ENCODE measurements at regions not wholly inside any gene's neighbourhood (a gene's known extent, or its start where the extent isn't known, plus 50 kb on each side); places are given as distances from the start of the nearest gene placed in this dataset.
A peak's percentile ranks its signal among the peaks of the same experiment; 100 is the strongest.

DNA sequence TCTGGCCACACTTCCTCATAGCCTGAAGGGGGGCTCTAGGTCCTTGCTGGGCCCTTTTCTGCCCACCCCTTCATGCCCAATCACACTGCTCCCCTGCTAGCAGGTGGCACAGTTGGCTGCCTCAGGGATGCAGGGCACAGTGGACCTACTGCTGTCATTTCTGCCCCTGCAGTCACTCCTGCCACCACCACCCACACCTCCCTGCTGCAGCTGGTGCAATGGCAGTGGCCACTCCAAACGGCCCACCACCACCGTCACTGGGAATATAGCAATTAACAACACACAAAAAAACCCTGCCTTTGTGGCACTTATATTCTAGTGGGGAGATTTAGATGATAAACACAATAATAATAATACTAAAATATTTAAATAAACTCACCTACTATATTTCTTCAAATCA, 162.4 kb upstream of the DUSP10 start:
- DNase-seq: no peak

DNA sequence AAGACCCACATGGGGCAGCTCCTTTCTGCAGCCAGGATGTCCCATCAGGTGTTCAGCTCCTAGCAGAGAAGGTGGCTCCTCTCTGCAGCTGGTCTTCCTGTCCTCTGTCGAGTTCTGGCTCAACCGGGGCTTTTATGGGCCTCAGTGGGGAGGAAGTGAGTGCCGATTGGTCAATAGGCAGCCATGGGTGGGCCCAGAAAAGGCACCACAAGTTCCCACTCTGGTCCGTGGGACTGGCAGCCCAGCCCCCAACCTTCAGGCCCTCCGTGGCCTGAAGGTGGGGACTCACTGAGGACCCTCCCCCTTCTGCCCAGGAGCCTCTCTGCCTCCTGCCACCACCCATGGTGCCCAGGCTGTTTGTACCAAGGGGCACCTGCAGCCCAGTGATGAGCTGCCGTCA, 161.7 kb upstream of the DUSP10 start:
- DNase-seq: no peak

DNA sequence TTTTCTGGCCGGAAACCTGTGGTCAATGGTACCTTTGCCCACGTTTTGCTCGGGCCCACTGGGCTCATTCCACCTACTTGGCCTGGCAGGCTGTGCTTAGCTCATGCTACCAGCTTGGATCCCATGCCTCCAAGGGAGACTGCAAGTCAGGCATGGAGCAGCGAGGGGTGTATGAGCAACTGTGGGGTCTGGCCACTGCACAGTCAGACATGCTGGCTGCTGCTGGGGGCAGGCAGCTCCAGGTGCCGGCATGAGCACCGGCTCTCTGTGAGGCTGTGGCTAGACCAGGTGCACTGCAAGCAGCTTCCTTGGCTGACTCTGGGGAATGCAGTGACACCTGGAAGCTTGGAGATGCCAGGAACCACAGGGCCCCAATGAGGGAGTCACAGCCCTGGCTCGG, 161.1 kb upstream of the DUSP10 start:
- no peak for DNase-seq

DNA sequence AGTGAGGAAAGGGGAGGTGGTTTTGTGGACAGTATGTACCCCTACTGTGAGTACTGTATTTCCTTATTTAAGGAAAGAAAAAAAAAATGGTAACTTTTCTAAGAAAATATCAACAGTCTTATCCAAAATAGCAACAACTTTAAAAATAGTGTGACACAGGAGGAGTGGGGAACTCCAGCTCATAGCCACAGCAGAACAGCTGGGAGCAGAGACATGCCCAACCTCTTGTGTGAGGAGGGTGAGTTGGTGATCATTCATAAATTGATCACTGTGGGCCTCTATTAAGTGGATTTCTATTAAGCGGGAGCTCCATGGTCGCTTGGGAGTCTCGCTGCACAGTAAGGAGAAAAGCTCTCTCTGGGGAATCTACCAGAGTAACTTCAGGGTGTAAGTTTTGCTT, 158.8 kb upstream of the DUSP10 start:
- no peak for DNase-seq

DNA sequence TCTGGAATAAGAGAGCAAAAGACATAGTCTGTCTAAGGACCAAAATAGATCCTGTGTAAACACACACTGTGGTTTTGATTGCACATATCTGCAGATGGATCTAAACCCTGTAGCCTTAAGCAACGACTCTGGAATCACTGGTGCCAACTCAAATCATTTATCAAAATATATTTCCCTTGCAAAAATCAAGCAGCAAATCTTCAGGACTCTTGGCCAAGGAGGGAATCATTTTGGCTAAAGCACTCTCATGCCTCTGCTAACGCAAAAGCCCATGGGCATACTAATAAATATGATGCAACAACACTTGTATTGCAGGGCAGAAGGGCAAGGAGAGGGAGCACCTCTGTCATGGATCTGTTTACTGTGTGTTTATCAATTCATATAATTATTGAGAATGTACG, 155.4 kb upstream of the DUSP10 start:
- DNase-seq: peak; percentile 52

DNA sequence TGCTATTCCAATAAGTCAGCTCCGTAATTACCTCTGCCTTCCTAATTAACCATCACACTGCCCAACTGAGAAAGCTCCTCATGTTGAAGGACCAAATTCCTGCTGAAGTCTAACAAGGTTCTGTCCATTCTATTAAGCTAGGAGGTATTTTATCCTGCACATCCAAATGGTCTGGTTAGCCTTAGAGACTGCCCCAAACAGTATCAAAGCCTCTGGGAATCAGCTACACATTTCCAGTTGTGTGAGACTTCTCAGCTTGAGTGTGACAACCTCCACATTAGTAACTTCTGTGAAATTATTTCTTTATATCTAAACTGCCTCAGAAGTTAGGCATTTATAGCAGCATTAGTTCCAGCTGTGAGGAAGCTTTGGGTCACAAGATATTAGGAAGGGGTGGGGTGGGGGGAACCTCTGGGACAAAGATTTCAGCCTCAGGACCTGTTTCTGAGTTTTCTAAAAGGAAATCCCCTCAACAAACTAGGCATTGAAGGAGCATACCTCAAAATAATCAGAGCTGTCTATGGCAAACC, 150.5 kb upstream of the DUSP10 start:
- DNase-seq: no peak

DNA sequence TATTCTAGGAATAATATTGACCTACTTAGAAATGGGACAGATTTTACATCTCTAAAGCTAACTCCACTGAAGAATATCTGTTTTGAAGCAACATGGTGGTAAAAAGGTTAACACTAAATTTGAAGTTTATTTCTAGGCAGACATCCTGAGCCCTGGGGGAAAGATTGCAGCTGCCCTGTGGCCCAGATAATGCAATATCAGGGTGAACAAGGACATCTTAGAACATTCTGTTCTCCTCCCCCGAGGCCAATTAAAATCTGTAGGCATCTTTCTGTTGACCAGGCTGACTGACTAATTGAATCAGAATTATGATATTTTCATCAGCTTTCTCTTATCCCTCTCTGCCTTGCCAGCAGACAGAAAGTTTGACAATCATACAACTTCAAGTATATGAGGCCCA, 149.8 kb upstream of the DUSP10 start:
- peak; percentile 32 for DNase-seq

DNA sequence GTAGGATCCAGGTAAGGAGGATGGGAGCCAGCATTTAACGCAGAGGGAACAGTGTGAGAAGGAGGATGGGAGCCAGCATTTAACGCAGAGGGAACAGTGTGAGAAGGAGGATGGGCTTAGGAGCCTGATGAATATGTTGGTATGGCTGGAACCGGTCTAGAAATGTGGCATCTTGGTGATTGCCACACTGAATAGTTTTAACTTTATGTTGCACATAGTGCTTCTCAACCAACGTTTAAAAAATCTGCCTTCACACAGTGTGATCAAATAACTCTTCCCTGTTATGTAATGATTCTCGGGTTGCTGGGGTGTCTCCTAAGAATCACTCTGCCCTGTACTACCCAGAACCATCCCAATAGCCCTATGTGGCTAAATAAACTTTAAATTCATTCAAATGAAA, 146.9 kb upstream of the DUSP10 start:
- no peak for DNase-seq

DNA sequence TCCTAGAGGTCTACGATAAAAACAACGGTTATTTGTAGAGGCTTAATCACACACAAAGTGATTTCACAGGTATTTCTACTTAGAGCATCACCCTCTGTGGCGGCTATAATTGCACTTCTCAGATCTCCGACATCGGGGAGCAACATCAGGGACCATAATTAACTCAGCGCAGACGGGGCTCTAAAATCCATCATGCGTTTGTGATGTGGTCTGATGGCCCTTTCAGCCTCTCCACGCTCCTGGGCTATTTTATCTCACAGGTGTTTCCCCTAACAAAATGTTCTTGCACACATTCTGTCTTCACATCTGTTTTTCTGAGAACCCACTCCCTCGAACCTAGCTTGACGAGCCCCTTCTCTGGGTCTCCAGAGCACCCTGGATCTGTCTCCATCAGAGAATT, 146.3 kb upstream of the DUSP10 start:
- DNase-seq: no peak

DNA sequence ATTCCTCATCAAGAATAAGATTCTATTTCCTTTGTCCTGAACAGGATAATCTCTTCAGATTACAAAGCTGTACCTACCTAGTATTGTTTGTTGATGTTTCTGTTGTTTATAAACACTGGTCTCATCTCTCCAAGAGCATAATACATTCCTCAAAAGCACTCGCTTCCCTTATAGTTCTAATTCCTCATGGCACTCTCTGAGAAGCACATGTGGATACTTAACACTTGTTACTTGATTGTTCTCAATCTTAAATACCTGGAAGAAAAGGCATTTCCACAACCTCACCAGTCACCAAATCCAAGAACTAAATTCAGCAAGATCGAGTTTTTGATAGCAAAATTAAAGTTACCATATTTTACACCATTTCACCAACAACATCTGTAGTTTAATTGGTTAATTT, 145.9 kb upstream of the DUSP10 start:
- no peak for DNase-seq

DNA sequence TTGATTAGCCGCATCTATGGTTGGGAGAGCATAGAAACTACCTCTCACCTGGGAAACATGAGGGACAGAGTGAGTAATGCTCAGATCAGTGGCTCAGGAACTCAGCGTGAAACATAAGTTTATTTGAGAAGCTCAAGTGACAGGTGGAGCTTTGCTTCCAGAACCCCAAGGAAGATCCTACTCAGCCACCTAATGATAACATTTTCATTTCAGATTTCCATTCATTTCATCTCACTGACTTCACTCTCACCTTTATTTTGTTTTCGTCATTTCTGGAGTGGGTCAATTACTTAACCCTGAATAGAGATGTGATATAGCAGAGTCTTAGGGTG, 145.5 kb upstream of the DUSP10 start:
- DNase-seq: no peak

DNA sequence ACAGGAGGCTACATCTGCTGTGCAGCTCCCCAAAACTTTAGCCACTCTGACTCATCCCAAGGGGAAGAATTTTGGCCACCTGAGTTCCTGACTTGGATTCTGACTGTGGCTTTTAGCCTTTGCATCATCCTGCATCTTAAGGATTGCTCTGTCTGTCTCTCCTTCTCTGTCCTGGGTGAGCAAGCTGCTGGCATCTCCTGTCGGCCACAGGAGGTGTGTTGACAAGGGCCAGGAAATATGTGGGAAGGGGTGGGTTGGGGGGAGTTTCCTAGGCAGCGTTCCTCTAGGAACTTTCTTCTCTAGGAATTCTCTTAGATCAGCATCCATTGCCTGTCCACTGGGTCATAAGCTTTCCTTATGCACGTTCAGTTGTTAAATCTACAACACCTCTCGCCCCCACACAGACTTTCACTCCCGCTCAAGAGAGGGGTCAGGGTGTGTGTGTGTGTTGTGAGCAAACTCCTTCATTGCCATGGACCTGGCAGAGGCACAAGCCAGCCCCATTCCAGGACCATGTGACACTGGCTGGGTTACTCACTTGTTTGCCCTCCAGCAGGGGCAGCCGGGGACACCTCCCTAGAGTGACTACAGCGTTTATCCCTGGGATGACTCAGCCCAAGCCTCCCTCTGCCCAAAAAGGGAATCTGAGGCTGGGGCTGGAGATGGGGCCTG, 145.0 kb upstream of the DUSP10 start:
- peak; percentile 80 for DNase-seq

DNA sequence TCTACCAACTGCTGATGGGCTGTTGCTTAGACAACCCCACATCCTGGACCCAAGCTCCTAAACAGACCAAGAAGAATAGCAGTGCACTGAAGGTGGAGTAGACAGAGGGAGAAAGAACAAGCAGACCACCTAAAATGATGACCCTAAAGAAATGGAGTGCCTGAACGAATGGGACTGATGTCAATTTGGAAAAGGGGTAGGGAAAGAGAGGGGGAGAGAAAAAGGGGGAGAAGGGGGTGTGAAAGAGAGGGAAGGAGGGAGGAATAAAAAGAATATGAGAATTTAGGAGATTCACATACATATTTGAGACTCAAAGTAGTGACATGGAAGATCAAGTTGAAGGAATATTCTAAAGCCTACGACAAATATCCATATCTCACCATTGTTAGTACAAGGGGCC, 144.4 kb upstream of the DUSP10 start:
- DNase-seq: no peak

DNA sequence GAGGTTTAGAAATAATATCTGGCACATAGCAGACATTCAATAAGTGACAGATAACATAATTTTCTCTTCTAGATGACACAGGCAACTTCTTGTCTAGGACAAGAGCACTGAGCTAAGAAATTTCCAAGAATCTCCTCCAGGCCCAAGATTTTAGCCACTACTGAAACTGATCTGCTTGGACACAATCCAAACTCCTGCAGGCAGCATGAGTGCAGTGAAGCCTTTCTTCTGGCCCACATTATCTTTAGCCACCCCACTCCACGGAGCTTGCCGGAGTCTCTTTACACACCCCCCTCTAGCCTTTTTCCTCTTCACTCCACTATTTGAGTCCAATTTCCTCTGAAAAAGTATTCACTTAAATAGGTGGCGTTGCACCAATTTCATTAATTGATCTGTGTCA, 142.9 kb upstream of the DUSP10 start:
- DNase-seq: peak; percentile 24

DNA sequence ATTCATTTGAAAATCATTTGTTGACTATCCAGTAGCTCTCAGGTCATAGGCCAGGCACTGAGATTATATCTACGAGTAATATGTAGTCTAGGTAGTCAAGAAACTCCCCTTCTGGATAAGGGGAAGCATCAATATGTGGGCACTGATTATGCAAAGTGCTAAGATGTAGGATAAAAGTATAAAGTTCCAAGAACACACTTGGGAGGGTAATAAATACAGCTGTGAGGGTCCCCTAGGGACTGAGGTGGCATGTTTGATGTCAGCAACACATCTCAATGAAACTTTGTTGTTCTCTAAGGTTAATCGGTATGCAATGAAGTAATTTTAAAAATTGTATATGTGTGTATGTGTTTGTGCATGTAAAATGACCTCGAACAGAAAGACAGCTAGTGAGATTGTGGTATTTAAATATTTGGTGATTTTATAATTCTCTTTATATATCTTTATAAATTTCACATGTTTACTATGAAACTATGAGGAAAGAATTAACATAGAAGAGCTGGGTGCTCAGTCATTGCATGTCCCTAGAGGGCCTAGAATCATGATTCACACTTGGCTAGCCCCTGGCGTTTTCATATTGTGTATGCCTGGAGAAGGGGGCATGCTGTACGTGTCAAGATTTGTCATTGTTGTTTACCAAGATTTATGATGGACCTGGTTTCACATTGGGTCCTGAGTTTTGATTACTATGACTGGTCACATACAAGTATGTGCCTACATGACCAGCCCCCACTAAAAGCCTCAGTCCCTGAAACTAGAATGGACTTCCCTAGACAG, 140.1 kb upstream of the DUSP10 start:
- no peak for DNase-seq

DNA sequence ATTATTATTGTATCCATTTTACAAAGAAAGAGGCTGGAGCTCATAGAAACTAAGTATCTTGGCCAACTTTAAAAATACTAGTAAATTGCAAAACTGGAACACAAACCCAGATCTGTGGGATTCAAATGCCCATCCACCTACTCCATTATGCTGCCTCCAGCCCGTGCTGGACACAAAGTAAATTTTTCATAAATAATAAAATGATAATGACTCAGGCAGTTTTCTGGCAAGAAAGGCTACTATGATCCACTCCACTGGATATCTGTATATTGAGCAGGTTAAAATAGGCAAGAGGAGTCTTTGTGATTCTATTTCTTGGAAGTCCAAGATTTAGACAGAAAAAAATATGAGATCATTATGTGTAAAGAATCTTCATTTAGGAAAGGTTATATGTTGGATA, 138.3 kb upstream of the DUSP10 start:
- DNase-seq: no peak

DNA sequence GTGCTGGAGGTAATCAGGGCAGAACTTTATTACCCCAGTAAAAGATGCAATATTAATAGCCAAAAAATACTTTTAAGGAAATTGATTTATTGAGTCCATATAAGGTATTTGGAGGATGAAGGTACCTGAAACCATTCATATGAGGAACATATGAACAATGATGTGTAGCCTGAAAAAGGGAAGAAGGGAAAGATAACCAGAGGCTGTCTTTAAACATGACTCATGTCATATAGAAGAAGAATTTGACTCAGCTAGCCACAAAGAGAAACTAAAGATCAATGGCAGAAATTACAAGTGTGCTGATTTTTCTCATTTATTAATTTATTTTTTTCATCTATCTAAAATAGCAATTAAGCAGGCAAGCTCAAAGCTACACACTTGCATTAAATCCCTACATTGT, 136.2 kb upstream of the DUSP10 start:
- peak; percentile 24 for DNase-seq

DNA sequence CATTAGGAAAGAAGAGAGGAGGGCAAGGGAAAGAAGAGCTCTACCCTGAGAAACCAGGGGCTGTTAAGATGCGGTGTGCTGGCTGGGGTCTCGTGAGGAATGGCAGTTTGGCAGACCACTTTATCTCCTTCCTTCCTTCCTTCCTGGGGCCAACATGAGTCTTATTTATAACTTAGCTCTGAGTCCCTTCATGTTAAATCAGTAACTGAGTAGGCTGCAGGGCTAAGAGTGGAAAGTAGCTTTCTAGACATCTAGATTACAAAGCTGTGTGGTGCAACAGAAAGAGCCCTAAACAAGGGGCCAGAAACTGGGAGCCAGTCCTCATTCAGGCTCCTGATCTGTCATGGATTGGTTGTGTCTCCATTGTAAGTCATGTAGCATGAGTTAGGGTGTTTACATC, 135.4 kb upstream of the DUSP10 start:
- no peak for DNase-seq

DNA sequence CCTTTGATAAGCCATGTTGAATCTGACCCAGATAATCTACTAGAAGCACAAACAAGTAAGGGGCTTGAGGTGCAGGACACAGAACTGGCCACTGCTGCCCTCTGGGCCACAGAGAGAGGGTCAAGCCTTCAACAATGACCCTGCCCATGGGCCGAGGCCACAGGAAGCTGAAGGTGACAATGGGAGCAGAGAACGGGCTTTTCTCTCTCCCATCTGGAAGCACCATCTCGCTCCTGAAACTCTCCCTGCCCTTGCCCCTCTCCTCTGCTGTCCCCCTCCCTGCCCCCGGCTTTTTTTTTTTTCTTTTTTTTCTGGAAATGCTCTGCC, 133.1 kb upstream of the DUSP10 start:
- DNase-seq: no peak

DNA sequence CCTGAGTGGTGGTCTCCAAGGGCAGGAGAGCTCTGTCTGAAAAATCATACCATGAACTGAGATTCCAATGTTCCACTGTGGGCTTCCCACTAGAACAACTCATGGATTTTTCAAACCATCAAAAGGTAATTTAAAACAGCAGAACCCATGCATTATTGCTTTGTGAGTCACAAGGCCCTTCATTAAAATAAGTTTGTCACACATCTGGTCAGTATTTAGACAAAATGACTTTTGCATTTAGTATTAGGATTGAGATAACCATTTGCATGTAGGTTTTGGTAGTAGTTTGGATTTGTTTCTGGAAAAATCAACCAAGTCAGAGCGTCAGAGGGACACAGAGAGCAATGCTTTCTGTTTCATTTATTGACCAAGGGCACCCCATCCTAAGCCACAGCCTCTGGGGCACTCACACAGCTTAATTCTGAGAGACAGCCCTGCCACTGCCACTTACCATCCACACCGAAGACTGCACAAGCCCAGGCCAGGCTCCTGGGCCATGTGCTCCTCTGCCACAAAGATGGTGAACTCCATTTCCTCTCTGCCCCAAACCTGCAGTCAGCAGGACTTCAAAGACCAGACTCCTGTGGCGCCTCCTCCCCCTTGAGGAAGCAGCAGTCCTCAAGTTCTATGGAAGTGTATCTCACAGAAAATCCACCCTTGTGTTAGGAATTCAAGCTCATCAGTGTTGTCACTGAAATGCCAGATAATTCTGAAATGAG, 132.6 kb upstream of the DUSP10 start:
- peak; percentile 85 for DNase-seq

DNA sequence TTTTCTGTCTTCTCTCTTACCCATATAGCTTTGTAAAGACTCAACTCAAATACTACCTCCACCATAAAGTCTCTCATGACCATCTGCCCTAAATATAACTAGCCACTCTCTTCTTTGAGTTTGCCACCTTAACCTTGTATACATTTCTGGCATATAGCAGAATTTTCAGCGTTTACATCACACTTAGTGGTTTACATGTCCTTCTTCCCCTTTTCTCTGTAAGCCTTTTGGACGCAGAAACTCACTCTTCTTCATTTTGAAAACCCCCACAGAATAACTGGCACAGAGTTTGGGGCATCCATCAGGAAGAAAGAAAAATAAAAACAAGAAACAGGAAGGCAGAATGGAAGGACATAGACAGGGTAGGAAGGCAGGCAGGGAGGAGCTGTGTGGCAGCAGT, 131.8 kb upstream of the DUSP10 start:
- DNase-seq: no peak

DNA sequence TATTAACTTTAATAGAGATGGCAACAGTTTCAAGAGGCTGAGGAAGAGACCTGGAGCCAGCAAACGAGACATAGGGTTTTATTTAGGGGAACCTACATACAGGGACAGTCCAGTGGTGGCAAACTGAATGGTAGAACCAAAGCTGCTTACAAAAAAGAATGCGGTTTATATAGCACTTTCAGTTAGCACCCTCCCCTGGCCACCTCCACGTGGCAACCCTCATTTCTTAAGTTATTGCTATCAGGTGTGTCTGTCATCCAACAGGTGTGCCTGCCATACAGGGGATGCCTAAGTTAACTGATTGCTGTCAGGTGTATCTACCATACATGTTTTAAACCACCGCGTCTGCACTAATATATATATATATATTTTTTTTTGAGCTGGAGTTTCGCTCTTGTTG, 129.2 kb upstream of the DUSP10 start:
- DNase-seq: no peak

DNA sequence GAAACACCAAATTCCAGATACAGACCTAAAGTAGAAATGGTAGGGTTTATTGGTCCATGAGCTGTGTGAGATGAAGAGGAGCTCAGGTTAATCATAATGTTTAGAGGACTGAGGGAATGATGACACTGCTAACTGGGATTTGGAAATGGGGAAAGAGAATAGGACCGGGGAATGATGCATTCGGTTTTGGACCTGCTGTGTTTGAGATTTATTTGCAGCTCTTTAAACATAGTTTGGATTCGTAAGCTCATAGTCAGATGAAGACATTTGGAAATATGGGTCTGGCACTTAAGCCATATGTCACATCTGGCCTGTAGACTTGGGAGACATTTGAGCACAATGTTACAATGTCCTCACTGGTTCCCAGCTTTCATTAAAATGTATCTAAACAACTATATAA, 127.9 kb upstream of the DUSP10 start:
- peak; percentile 78 for DNase-seq

DNA sequence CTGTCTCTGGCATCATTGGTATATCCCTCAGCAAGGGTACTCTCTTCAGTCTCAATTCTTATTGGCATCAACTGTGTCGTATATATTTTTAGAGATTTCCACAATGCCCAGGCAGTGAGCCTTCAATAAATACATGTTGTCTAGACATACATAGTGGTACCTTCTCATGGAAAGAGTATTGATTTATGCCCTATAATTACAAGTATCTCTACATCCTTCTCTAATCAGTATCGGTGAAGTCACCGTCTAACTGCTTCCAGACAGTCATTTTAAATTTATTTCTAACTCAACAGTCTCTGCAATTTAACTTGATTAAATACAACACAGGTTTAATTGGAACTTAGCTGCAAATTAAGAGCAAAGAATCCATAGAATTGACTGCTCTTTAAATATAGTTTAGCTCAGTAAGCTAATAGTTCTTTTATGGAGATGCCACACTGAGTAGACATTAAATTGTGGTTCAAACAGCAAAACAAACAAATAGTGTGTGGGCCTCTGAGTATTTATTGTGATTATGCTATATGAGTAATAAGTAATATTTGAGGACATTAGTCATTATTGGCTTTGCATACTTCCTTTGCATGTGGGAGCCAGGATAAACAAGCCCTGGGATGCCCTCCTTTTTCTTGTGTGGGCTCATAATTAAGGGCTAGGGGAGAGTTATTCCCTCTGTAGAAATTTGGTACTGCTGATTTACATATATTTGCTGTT, 126.9 kb upstream of the DUSP10 start:
- DNase-seq: peak; percentile 82

Measured in fibroblast of upper back skin (primary cell).